Stomach (tissue), 4 donors: ENCODE measurements at regions not wholly inside any gene's neighbourhood (a gene's known extent, or its start where the extent isn't known, plus 50 kb on each side); places are given as distances from the start of the nearest gene placed in this dataset.

ENCODE experiments used
- EP300 ChIP-seq: sonication (generic); formaldehyde crosslinking; IDR thresholded peaks from one replicate; pipeline ENCODE4 v1.6.1; 2017; ENCODE audit warnings: antibody characterized with exemption
- POLR2A ChIP-seq, 4 donors: fragments of 450-650 bp; IDR thresholded peaks; one replicate each; pipeline ENCODE4 v1.6.1; 2016; ENCODE audit warnings: antibody characterized with exemption in 4 of 4, control low read depth in 2 of 4, mild to moderate bottlenecking in 1 of 4, moderate library complexity in 1 of 4
- POLR2AphosphoS5 ChIP-seq, 3 donors: sonication (generic); formaldehyde crosslinking; IDR thresholded peaks; one replicate each; pipeline ENCODE4 v1.6.1; 2016; ENCODE audit warnings: antibody characterized with exemption in 3 of 3
- TF ChIP-seq, protein P1 (sequence below), 7 experiments: fragments of 450-650 bp in 4 of 7; fragments of 200-600 bp in 3 of 7; sonication (generic) in 3 of 7; IDR thresholded peaks; one replicate each; pipeline ENCODE4 v1.5.1; 2016 to 2019; ENCODE audit warnings: antibody characterized with exemption in 7 of 7, control low read depth in 2 of 7, mild to moderate bottlenecking in 1 of 7

GRCh38 chr1:14338509-14338908 is 260.0 kb upstream of the KAZN start:
- TF ChIP-seq EP300 (no peak), POLR2A (IDR thresholded peaks at IDR 0.05) (no peak), POLR2AphosphoS5 (IDR thresholded peaks at IDR 0.05) (no peak)
- TF ChIP-seq, protein P1, sequence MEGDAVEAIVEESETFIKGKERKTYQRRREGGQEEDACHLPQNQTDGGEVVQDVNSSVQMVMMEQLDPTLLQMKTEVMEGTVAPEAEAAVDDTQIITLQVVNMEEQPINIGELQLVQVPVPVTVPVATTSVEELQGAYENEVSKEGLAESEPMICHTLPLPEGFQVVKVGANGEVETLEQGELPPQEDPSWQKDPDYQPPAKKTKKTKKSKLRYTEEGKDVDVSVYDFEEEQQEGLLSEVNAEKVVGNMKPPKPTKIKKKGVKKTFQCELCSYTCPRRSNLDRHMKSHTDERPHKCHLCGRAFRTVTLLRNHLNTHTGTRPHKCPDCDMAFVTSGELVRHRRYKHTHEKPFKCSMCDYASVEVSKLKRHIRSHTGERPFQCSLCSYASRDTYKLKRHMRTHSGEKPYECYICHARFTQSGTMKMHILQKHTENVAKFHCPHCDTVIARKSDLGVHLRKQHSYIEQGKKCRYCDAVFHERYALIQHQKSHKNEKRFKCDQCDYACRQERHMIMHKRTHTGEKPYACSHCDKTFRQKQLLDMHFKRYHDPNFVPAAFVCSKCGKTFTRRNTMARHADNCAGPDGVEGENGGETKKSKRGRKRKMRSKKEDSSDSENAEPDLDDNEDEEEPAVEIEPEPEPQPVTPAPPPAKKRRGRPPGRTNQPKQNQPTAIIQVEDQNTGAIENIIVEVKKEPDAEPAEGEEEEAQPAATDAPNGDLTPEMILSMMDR (IDR thresholded peaks at IDR 0.05) = no peak
